Effector CD4-positive, alpha-beta T cell (primary cell): ENCODE measurements at regions not wholly inside any gene's neighbourhood (a gene's known extent, or its start where the extent isn't known, plus 50 kb on each side); places are given as distances from the start of the nearest gene placed in this dataset.
"Not testable (repeated sequence)": the region's sequence is repeated elsewhere in the genome, so short reads cannot be mapped to it uniquely, and the experiment has no call there.

Experiments
- DNase-seq: peaks from one replicate; pipeline ENCODE4 v3.0.0-alpha.2; 2020

DNA sequence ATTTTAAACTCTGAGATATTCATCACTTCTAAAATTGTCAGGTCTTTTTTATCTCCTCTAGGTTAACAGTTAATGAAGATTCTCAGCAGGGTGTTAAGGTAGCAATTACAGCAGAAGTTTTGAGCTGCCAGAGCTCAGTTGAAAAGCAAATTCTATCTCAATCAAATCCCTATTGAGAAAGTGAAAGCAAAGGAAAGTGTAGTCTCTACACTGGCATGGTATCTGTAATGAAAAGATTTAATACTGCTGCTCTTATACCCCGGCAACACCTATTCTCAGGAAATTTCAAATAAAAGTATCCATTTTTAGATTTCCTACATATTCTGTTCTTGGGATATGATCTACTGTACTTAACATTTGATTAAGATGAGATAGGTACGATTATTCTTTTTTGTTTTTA, 913.5 kb downstream of the MRPL39 start:
- DNase-seq: no peak

DNA sequence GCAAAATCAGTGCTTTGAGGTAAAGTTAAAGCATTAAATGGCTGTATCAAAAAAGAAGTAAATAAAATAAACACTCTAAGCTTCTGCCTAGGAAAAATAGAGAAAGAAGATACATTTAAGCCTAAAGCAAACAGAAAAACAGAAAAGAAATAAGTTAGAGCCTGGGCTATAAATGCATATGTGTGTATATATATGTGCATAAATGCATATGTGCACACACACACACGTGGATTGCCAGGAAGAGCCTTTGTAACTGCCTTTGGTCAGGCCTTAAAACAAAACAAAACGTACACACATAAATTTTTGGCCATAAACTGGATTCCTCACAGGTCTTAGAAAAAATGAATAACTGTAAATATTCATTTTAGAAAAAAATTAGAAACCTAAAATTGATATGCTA, 925.8 kb downstream of the MRPL39 start:
- no peak for DNase-seq

GRCh38 chr21:24671901-24672300, 935.4 kb downstream of the MRPL39 start:
- DNase-seq: no peak

DNA sequence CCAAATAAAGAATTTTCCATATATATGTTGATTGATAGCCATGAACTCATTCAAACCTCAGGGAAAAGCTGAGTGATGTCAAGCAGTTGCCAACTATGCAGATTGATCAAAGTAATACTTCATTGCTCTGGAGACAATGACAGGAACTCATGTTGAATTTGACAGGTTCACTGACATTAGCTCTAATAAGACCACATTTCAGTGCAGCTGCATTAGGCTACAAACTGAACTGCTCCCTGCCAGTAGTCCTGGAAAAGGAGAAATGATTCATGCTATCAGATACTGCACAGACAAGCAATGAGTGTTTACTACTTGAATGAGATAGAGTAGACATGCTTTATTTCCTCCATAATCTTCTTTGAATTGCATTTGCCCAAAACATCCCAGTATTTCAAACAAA, 948.4 kb downstream of the MRPL39 start:
- DNase-seq: no peak

GRCh38 chr21:24658026-24658425, 949.3 kb downstream of the MRPL39 start:
- DNase-seq: no peak

DNA sequence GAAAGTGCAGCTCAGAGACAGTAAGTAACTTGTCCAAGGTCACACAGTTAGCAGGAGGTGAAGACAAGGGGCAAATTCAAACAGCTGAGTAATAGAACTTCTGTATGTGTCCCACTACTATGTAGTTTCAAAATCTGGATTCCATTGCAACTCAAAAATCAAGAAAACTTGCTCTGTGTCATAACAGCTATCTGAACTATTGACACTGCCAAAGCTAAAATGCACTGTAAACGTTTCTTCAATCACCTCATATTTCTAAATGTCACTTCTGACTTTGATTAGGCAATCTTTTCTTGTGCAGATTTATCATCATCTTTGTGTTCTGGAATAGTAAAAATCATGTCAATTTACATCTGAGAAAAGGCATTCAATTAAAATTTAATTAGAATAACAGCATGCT, 957.6 kb downstream of the MRPL39 start:
- no peak for DNase-seq

DNA sequence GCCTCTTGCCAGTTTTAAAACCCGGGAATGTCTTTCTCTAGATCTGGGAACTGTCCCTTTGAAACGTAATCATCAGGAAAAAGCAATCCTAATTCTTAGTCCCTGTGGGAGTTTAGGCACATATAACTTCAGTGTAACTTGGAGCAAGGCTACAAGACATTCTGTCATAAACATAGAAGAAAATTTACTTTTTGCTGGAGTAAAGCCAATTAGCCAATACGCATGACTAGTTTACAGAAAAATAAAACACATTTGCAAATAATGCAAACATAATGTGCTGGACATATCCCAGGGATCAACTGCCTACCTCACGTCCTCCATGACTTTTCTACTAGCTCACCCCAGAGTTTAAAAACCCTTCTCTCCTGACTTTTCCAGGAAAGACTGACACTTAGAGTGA, 970.6 kb downstream of the MRPL39 start:
- DNase-seq: no peak

DNA sequence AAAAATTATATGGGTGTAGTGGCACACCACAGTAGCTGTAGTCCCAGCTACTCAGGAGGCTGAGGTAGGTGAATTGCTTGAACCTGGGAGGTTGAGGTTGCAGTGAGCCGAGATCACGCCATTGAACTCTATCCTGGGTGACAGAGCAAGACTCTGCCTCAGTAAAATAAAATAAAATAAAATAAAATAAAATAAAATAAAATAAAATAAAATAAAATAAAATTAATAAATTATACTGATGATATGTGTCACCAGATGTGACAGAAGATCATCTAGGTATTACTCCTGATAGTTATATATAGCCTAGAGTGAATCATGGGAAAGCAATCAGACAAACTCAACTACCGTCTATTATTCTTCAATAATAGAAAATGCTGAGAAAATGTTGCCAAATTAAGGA, 972.5 kb downstream of the MRPL39 start:
- DNase-seq: no peak

GRCh38 chr21:24628536-24628935, 978.7 kb downstream of the MRPL39 start:
- DNase-seq: no peak

GRCh38 chr21:24628046-24628445, 979.2 kb downstream of the MRPL39 start:
- no peak for DNase-seq

GRCh38 chr21:24617819-24618218, 989.5 kb downstream of the MRPL39 start:
- no peak for DNase-seq

DNA sequence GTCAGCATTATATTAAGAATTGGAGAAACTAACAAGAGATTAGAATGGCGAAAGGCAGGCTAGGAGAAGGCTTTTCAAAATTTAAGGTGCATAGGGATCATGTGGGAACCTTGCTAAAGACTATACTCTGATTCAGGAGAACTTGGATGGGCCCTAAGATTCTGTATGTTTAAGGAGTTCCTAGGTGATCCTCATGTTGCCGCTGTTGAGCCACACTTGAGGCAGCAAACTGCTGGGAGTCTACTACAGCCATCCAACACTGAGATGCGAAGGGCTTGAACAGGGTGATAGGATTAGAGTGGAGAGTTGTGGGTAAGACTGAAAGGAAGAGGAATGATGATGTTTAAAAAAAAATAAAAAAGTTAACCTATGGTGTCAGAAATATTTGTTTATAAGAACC, 1013.2 kb downstream of the MRPL39 start:
- DNase-seq: no peak

- DNase-seq: no peak
Observed at GRCh38 chr21:24590261-24590660, 1017.0 kb downstream of the MRPL39 start.

- DNase-seq: no peak
Observed at GRCh38 chr21:24583473-24583872, 1023.8 kb downstream of the MRPL39 start.

- DNase-seq: no peak
Observed at GRCh38 chr21:24577301-24577700, 1030.0 kb downstream of the MRPL39 start.

DNA sequence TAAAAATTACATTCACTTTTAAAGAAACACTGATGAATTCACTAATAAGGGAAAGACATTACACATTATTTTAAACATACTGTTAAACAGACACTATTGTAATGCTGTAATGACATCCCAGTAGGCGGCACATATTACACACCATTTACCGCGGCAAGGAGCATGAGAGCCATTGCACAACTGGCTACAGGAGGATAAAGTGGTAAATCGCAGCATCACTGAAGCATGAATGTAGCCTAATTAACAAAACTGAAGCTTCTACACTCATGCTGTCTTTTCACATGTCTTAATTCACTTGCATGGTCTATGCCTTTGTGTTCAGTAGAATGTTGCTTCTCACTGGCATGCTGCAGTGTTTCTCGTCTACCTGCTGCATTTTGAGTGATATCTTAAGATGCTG, 1046.0 kb downstream of the MRPL39 start:
- DNase-seq: no peak

- no peak for DNase-seq
Observed at GRCh38 chr21:24552491-24552890, 1054.8 kb downstream of the MRPL39 start.

GRCh38 chr21:24545807-24546361, 1061.4 kb downstream of the MRPL39 start:
- no peak for DNase-seq

GRCh38 chr21:24514081-24514733, 1093.1 kb downstream of the MRPL39 start:
- DNase-seq: no peak

- no peak for DNase-seq
Observed at GRCh38 chr21:24509131-24509530, 1098.2 kb downstream of the MRPL39 start.

- DNase-seq: no peak
Observed at GRCh38 chr21:24486973-24487372, 1120.3 kb downstream of the MRPL39 start.

- not testable (repeated sequence) for DNase-seq
Observed at GRCh38 chr21:24483361-24483760, 1123.9 kb downstream of the MRPL39 start.

- DNase-seq: no peak
Observed at GRCh38 chr21:24470852-24471251, 1136.4 kb downstream of the MRPL39 start.

- DNase-seq: no peak
Observed at GRCh38 chr21:24456358-24456757, 1150.9 kb downstream of the MRPL39 start.

DNA sequence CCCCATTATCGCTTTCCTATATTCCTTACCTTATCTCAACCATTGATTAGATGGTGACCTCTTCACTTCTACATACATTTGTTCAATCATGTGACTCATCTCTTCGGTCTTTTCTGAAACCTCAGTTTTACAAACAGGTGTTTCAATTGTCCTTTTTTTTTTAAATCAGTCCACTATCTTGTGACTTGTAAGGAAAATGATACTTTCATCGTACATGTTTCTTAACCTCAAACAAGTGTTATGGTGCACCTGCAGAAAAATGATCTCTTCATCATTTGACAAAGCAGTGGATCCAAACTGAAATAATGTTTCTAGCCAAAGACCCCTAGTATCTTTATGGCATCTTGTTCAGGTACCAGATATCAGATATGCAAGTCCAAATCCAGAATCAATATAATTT, 1157.2 kb downstream of the MRPL39 start:
- no peak for DNase-seq
